ENCODE measurements at regions not wholly inside any gene's neighbourhood (a gene's known extent, or its start where the extent isn't known, plus 50 kb on each side); places are given as distances from the start of the nearest gene placed in this dataset.
"Not testable (repeated sequence)": the region's sequence is repeated elsewhere in the genome, so short reads cannot be mapped to it uniquely, and the experiment has no call there.

DNA sequence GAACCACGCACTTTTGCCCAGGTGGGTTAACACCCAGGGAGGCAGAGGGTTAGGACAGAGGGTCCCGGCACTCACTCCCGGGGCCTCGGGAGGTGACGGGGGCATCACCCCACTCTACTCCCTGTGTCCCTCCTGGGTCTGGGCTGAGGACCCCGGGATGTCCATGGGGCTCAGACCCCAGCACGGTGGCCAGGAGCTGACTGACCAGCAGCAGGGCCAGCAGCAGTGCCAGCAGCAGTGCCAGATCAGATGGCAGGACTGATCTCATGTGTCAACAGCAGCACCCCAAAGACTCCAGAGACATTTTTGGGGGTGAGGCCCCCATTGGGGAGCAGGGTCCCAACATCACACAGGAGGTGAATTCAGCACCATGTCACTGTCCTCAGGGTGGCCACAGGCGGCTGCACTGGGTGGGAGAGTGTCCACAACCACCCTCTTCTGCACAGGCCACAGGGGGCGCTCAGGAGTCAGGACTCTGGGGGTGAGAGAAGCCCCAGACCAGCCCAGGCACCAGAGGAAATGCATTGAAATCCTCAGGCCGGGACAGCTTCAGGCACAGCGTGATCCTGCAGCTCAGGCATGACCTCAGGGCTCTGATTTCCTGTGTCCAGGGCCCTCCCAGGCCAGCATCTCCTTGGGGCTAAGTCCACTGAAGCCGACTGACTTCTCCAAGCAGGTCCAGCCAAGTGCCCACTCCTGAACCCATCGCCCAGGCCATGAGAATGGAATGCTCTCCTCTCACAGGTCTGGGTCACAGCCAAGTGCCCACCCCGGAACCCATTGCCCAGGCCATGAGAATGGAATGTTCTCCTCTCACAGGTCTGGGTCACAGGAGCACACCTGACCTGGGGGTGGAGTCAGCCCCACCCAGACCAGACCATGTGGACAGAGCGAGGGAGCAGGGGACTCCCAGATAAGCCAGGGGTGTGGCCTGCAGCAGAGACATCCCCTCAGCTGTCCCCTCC is 87.2 kb upstream of the SFSWAP start:
- Histone ChIP-seq H2BK5ac (ENCODE audit: low read length) (peak overlapping the region; percentile 96), H3K27ac (ENCODE audit: low read depth, low read length) (peak overlapping the region; percentile 61), H3K23ac (ENCODE audit: low read length) (peak overlapping the region; percentile 89), H2BK120ac (ENCODE audit: low read depth, low read length) (peak overlapping the region; percentile 8), H3K4me1 (ENCODE audit: control insufficient read depth, low read depth, low read length) (peaks cover 11% of the 10 kb centered on the region), H2AK5ac (ENCODE audit: low read length) (peak overlapping the region; percentile 43), H3K56ac (ENCODE audit: low read length) (peak overlapping the region; percentile 49)
- H3K9ac ChIP-seq (ENCODE audit: low read length); H3K27me3 ChIP-seq (ENCODE audit: insufficient read depth, low read length, poor library complexity); H3K79me2 ChIP-seq (ENCODE audit: control insufficient read depth, insufficient read depth, low read length); H4K5ac ChIP-seq (ENCODE audit: low read length); H3K4me2 ChIP-seq (ENCODE audit: low read length); H3K18ac ChIP-seq (ENCODE audit: low read length); H4K8ac ChIP-seq (ENCODE audit: low read depth, low read length); H3K4ac ChIP-seq (ENCODE audit: low read depth, low read length); H3K4me3 ChIP-seq (ENCODE audit: low read length); H3K79me1 ChIP-seq (ENCODE audit: low read length); H2BK15ac ChIP-seq (replicated peaks; ENCODE audit: low read depth); H3K36me3 ChIP-seq (ENCODE audit: control insufficient read depth, insufficient read depth, low read length): not testable (repeated sequence)
- peak; percentile 40 for DNase-seq
- WGBS (ENCODE audit: extremely low coverage, insufficient coverage, low lambda C conversion rate): no CpG with 5 or more reads among the region's 15 CpGs

DNA sequence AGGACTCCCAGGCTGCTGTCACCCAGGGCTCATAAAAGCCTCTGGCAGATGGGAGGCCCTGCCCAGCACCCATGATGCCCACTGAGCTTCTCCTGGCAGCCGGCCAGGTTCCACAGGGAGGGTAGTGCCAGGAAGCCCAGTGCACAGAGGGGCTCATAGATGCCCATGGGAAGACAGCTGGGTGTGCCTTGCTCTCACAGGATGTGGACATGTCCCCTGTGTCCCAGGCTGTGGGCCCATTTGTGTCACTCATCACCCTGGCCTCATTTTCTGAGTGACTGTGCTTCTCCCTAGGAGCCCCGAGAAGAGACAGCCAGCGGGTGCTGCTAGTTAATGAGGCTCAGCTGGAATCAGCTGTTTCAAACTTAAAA is 86.5 kb upstream of the SFSWAP start:
- H3K27me3 ChIP-seq (ENCODE audit: insufficient read depth, low read length, poor library complexity); H3K79me2 ChIP-seq (ENCODE audit: control insufficient read depth, insufficient read depth, low read length); DNase-seq; H2BK15ac ChIP-seq (replicated peaks; ENCODE audit: low read depth); H2AK5ac ChIP-seq (ENCODE audit: low read length); H4K8ac ChIP-seq (ENCODE audit: low read depth, low read length); H3K4me2 ChIP-seq (ENCODE audit: low read length); H3K23ac ChIP-seq (ENCODE audit: low read length); H3K79me1 ChIP-seq (ENCODE audit: low read length); H3K18ac ChIP-seq (ENCODE audit: low read length); H3K36me3 ChIP-seq (ENCODE audit: control insufficient read depth, insufficient read depth, low read length); H3K4me3 ChIP-seq (ENCODE audit: low read length); H4K5ac ChIP-seq (ENCODE audit: low read length); H2BK120ac ChIP-seq (ENCODE audit: low read depth, low read length): not testable (repeated sequence)
- peak overlapping the region; percentile 52 for H3K56ac ChIP-seq (ENCODE audit: low read length)
- H3K4me1 ChIP-seq (ENCODE audit: control insufficient read depth, low read depth, low read length): peaks cover 11% of the 10 kb centered on the region
- WGBS (ENCODE audit: extremely low coverage, insufficient coverage, low lambda C conversion rate): no CpG with 5 or more reads among the region's 3 CpGs
- H2BK5ac ChIP-seq (ENCODE audit: low read length): peak overlapping the region; percentile 49
- H3K9ac ChIP-seq (ENCODE audit: low read length): peak overlapping the region; percentile 37
- peak overlapping the region; percentile 4 for H3K4ac ChIP-seq (ENCODE audit: low read depth, low read length)
- peak overlapping the region; percentile 50 for H3K27ac ChIP-seq (ENCODE audit: low read depth, low read length)

DNA sequence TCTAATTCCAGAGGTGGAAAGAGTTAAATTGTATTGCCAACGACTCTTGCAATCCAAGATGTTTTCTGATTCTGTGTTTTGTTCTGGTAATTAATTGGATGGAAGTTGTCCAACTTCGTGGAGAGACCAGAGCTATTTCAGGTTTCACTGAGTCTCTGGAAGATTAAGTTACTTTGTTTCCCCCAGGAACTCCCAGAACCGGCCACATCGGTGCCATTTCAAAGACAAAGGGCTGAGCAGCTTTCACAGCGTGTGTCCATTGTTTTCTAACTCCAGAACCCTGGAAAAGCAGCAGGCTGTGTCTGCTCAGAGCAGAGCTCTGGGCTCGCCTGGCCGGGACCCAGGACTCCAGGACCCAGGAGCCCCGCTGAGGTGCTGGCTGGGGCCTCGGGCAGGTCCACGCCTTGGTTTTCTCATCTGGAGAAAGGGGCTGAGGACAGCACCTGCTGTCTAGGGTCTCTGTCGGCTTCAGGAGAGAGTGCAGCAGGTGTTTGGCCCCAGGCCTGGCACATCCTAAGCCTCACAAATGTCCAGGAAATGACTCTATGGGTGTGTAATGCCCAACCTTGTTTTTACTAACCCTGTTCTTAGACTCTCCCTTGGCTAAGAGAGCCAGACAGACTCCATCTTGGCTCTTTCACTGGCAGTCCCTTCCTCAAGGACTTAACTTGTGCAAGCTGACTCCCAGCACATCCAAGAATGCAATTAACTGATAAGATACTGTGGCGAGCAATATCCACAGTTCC is 86.0 kb upstream of the SFSWAP start:
- not testable (repeated sequence) for H3K36me3 ChIP-seq (ENCODE audit: control insufficient read depth, insufficient read depth, low read length); H3K27me3 ChIP-seq (ENCODE audit: insufficient read depth, low read length, poor library complexity); H4K5ac ChIP-seq (ENCODE audit: low read length); H3K4ac ChIP-seq (ENCODE audit: low read depth, low read length); H3K23ac ChIP-seq (ENCODE audit: low read length); H3K4me2 ChIP-seq (ENCODE audit: low read length); H4K8ac ChIP-seq (ENCODE audit: low read depth, low read length); H3K79me1 ChIP-seq (ENCODE audit: low read length); H3K4me3 ChIP-seq (ENCODE audit: low read length); H2BK120ac ChIP-seq (ENCODE audit: low read depth, low read length); H3K79me2 ChIP-seq (ENCODE audit: control insufficient read depth, insufficient read depth, low read length); H3K18ac ChIP-seq (ENCODE audit: low read length); H2AK5ac ChIP-seq (ENCODE audit: low read length); H2BK15ac ChIP-seq (replicated peaks; ENCODE audit: low read depth)
- Histone ChIP-seq H3K27ac (ENCODE audit: low read depth, low read length) (peak overlapping the region; percentile 50), H3K9ac (ENCODE audit: low read length) (peak overlapping the region; percentile 24), H3K56ac (ENCODE audit: low read length) (peak overlapping the region; percentile 79), H2BK5ac (ENCODE audit: low read length) (peak overlapping the region; percentile 69), H3K4me1 (ENCODE audit: control insufficient read depth, low read depth, low read length) (peaks cover 11% of the 10 kb centered on the region)
- DNase-seq: peak; percentile 76
- WGBS (ENCODE audit: extremely low coverage, insufficient coverage, low lambda C conversion rate): no CpG with 5 or more reads among the region's 12 CpGs

- H3K27ac ChIP-seq (ENCODE audit: low read depth, low read length): peak overlapping the region; percentile 64
- peak overlapping the region; percentile 87 for H3K56ac ChIP-seq (ENCODE audit: low read length)
- H2BK120ac ChIP-seq (ENCODE audit: low read depth, low read length): peak overlapping the region; percentile 75
- peak overlapping the region; percentile 93 for H2BK5ac ChIP-seq (ENCODE audit: low read length)
- not testable (repeated sequence) for DNase-seq; H2BK15ac ChIP-seq (replicated peaks; ENCODE audit: low read depth); H3K4me3 ChIP-seq (ENCODE audit: low read length); H4K5ac ChIP-seq (ENCODE audit: low read length); H3K79me2 ChIP-seq (ENCODE audit: control insufficient read depth, insufficient read depth, low read length); H3K36me3 ChIP-seq (ENCODE audit: control insufficient read depth, insufficient read depth, low read length); H2AK5ac ChIP-seq (ENCODE audit: low read length); H3K4me2 ChIP-seq (ENCODE audit: low read length); H3K79me1 ChIP-seq (ENCODE audit: low read length); H3K27me3 ChIP-seq (ENCODE audit: insufficient read depth, low read length, poor library complexity)
- H3K18ac ChIP-seq (ENCODE audit: low read length): peak overlapping the region; percentile 6
- H3K4ac ChIP-seq (ENCODE audit: low read depth, low read length): peak overlapping the region; percentile 56
- peaks cover 11% of the 10 kb centered on the region for H3K4me1 ChIP-seq (ENCODE audit: control insufficient read depth, low read depth, low read length)
- peak overlapping the region; percentile 84 for H4K8ac ChIP-seq (ENCODE audit: low read depth, low read length)
- no CpG with 5 or more reads among the region's 21 CpGs for WGBS (ENCODE audit: extremely low coverage, insufficient coverage, low lambda C conversion rate)
- peak overlapping the region; percentile 80 for H3K23ac ChIP-seq (ENCODE audit: low read length)
- H3K9ac ChIP-seq (ENCODE audit: low read length): peak overlapping the region; percentile 8
Measured at GRCh38 chr12:131625966-131626722, 84.7 kb upstream of the SFSWAP start.

GRCh38 chr12:131627151-131628022 is 83.5 kb upstream of the SFSWAP start:
- not testable (repeated sequence) for H3K23ac ChIP-seq (ENCODE audit: low read length); H3K4me3 ChIP-seq (ENCODE audit: low read length); H3K4me2 ChIP-seq (ENCODE audit: low read length); H3K4me1 ChIP-seq (ENCODE audit: control insufficient read depth, low read depth, low read length); H2AK5ac ChIP-seq (ENCODE audit: low read length); H4K5ac ChIP-seq (ENCODE audit: low read length); DNase-seq; H2BK5ac ChIP-seq (ENCODE audit: low read length); H3K9ac ChIP-seq (ENCODE audit: low read length); H3K27me3 ChIP-seq (ENCODE audit: insufficient read depth, low read length, poor library complexity); H2BK15ac ChIP-seq (replicated peaks; ENCODE audit: low read depth); H4K8ac ChIP-seq (ENCODE audit: low read depth, low read length); H3K79me2 ChIP-seq (ENCODE audit: control insufficient read depth, insufficient read depth, low read length); H3K79me1 ChIP-seq (ENCODE audit: low read length); H3K36me3 ChIP-seq (ENCODE audit: control insufficient read depth, insufficient read depth, low read length); H3K27ac ChIP-seq (ENCODE audit: low read depth, low read length); H3K18ac ChIP-seq (ENCODE audit: low read length)
- Histone ChIP-seq H3K4ac (ENCODE audit: low read depth, low read length) (peak overlapping the region; percentile 7), H3K56ac (ENCODE audit: low read length) (peak overlapping the region; percentile 22), H2BK120ac (ENCODE audit: low read depth, low read length) (peak overlapping the region; percentile 5)
- WGBS (ENCODE audit: extremely low coverage, insufficient coverage, low lambda C conversion rate): no CpG with 5 or more reads among the region's 29 CpGs

All from mesendoderm (in vitro differentiated cells).